CD14-positive monocyte (primary cell): ENCODE measurements at regions not wholly inside any gene's neighbourhood (a gene's known extent, or its start where the extent isn't known, plus 50 kb on each side); places are given as distances from the start of the nearest gene placed in this dataset.
"Not testable (repeated sequence)": the region's sequence is repeated elsewhere in the genome, so short reads cannot be mapped to it uniquely, and the experiment has no call there.

Source experiments
- DNase-seq, 3 donors: peaks; one replicate each; pipeline ENCODE4 v3.0.0-alpha.2; 2011 to 2022
- H2AFZ ChIP-seq: 2 replicates; pipeline ENCODE4 v1.6.0; 2012; ENCODE audit warnings: mild to moderate bottlenecking, low read depth, low read length, inconsistent platforms; ENCODE audit not compliant: insufficient read depth, poor library complexity, severe bottlenecking
- H3K27ac ChIP-seq, 2 donors: 1 replicate in 1 of 2; 2 replicates in 1 of 2; pipeline ENCODE4 v1.5.1; 2012 to 2013; ENCODE audit warnings: low read length in 2 of 2, control low read depth in 1 of 2, inconsistent platforms in 1 of 2, low read depth in 1 of 2, mild to moderate bottlenecking in 1 of 2
- H3K27me3 ChIP-seq, 2 donors: one replicate each; pipeline versions ENCODE4 v1.6.0 to v1.6.1; 2011 to 2013; ENCODE audit warnings: low read length in 2 of 2; ENCODE audit not compliant: control insufficient read depth in 2 of 2, insufficient read depth in 2 of 2
- H3K36me3 ChIP-seq, 2 donors: replicated peaks in 1 of 2; 1 replicate in 1 of 2; 2 replicates in 1 of 2; pipeline versions ENCODE4 v1.5.1 to v1.6.1; 2012 to 2013; ENCODE audit warnings: low read length in 2 of 2, control low read depth in 1 of 2, inconsistent platforms in 1 of 2, mild to moderate bottlenecking in 1 of 2; ENCODE audit not compliant: insufficient read depth in 2 of 2, control insufficient read depth in 1 of 2
- H3K4me1 ChIP-seq, 2 donors: 1 replicate in 1 of 2; 2 replicates in 1 of 2; pipeline versions ENCODE4 v1.5.1 to v1.6.1; 2012 to 2013; ENCODE audit warnings: low read length in 2 of 2, control low read depth in 1 of 2, inconsistent platforms in 1 of 2, mild to moderate bottlenecking in 1 of 2, moderate library complexity in 1 of 2; ENCODE audit not compliant: insufficient read depth in 2 of 2, control insufficient read depth in 1 of 2
- H3K4me2 ChIP-seq: replicated peaks from 2 replicates; pipeline ENCODE3; 2012; ENCODE audit warnings: low read length, moderate library complexity, mild to moderate bottlenecking; ENCODE audit not compliant: poor library complexity, severe bottlenecking; ENCODE audit errors: extremely low read depth
- H3K4me3 ChIP-seq, 3 experiments: fragments of 200-600 bp in 1 of 3; sonication (generic) in 1 of 3; replicated peaks in 1 of 3; 1 replicate in 2 of 3; 2 replicates in 1 of 3; pipeline ENCODE4 v1.5.1; 2011 to 2013; ENCODE audit warnings: low read length in 3 of 3, mild to moderate bottlenecking in 3 of 3, control low read depth in 2 of 3, low read depth in 2 of 3, inconsistent platforms in 1 of 3, moderate library complexity in 1 of 3
- H3K79me2 ChIP-seq: 2 replicates; pipeline ENCODE4 v1.6.0; 2012; ENCODE audit warnings: mild to moderate bottlenecking, control low read depth, inconsistent platforms, low read length, moderate library complexity; ENCODE audit not compliant: insufficient read depth
- H3K9ac ChIP-seq: 2 replicates; pipeline ENCODE4 v1.6.0; 2017; ENCODE audit warnings: low read length, mild to moderate bottlenecking; ENCODE audit not compliant: insufficient read depth, poor library complexity, severe bottlenecking
- H3K9me3 ChIP-seq, 2 donors: replicated peaks in 1 of 2; 1 replicate in 1 of 2; 2 replicates in 1 of 2; pipeline versions ENCODE4 v1.5.1 to v1.6.1; 2012 to 2013; ENCODE audit warnings: low read length in 2 of 2, control low read depth in 1 of 2; ENCODE audit not compliant: control insufficient read depth in 1 of 2, insufficient read depth in 1 of 2
- H4K20me1 ChIP-seq: 2 replicates; pipeline ENCODE4 v1.6.0; 2012; ENCODE audit warnings: mild to moderate bottlenecking, low read length, control low read depth, moderate library complexity; ENCODE audit not compliant: insufficient read depth
- H3K27ac Mint-ChIP-seq, 7 donors: one replicate each; pipeline ENCODE4 v1.8.0; 2020; ENCODE audit warnings: mild to moderate bottlenecking in 7 of 7, mixed read lengths in 7 of 7, moderate library complexity in 6 of 7, inconsistent platforms in 2 of 7
- H3K27me3 Mint-ChIP-seq, 3 donors: one replicate each; pipeline ENCODE4 v1.8.0; 2021 to 2022; ENCODE audit warnings: low read depth in 3 of 3, mild to moderate bottlenecking in 3 of 3, mixed read lengths in 3 of 3, moderate library complexity in 3 of 3, inconsistent platforms in 1 of 3
- H3K36me3 Mint-ChIP-seq, 2 donors: one replicate each; pipeline ENCODE4 v1.8.0; 2020; ENCODE audit warnings: mixed read lengths in 2 of 2, inconsistent platforms in 1 of 2, mild to moderate bottlenecking in 1 of 2
- H3K4me1 Mint-ChIP-seq: one replicate; pipeline ENCODE4 v1.8.0; 2020; ENCODE audit warnings: mild to moderate bottlenecking, mixed read lengths
- H3K4me3 Mint-ChIP-seq, 2 donors: one replicate each; pipeline ENCODE4 v1.8.0; 2020; ENCODE audit warnings: mild to moderate bottlenecking in 2 of 2, mixed read lengths in 2 of 2, moderate library complexity in 1 of 2
- H3K9me3 Mint-ChIP-seq, 7 donors: one replicate each; pipeline ENCODE4 v1.8.0; 2020 to 2022; ENCODE audit warnings: mixed read lengths in 7 of 7, mild to moderate bottlenecking in 6 of 7, moderate library complexity in 6 of 7, inconsistent platforms in 2 of 7
- WGBS: methylation state at CpG from one replicate; pipeline ENCODE4 v1.1.5; 2013; ENCODE audit warnings: missing lambda C conversion rate; ENCODE audit not compliant: insufficient coverage; 5-methylcytosine and 5-hydroxymethylcytosine counted together
- intact Hi-C, 2 donors: fragments of 100-400 bp; cut with micrococcal nuclease; formaldehyde crosslinking; loops; one replicate each; pipeline versions ENCODE4 v1.15.0 to v1.15.1; 2023
- TF ChIP-seq, protein P1 (sequence below): fragments of 200-600 bp; IDR thresholded peaks from one replicate; pipeline ENCODE4 v1.8.0; 2022; ENCODE audit warnings: antibody characterized with exemption, mild to moderate bottlenecking

DNA sequence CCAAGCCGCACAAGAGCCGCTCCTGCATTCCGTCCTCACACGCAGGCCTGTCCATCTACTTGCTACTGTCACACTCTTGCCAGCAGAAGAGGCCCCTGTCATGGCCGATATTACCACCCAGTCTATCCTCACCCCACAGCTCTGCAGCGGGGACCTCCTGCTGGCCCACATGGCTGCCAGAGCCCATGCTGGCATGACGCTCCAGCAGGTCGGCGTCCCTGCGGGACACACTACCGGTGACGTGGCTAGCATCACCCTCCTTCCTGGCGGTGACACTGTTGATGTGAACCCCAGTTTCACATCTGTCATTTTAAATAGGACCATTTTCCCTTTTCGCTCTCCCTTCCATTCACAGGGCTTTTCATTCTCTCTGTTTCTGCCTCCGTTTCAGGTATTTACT, 530.0 kb downstream of the CWH43 start:
- H3K9me3 Mint-ChIP-seq, result peaks cover 34 to 70% (median 61%) of the 10 kb centered on the region in 7 donors
- H3K79me2 ChIP-seq, H3K27me3 Mint-ChIP-seq, H3K4me2 ChIP-seq, H3K36me3 Mint-ChIP-seq, H3K27me3 ChIP-seq, H3K4me3 ChIP-seq, H3K27ac Mint-ChIP-seq, H3K4me3 Mint-ChIP-seq, H3K27ac ChIP-seq, H2AFZ ChIP-seq, DNase-seq, H3K36me3 ChIP-seq, H4K20me1 ChIP-seq, H3K4me1 Mint-ChIP-seq, H3K4me1 ChIP-seq, H3K9ac ChIP-seq, intact Hi-C loops: not testable (repeated sequence)
- H3K9me3 ChIP-seq, result peaks cover 58 to 85% of the 10 kb centered on the region in 2 donors
- 79% methylated on average over 7 of the region's 15 CpGs for WGBS

DNA sequence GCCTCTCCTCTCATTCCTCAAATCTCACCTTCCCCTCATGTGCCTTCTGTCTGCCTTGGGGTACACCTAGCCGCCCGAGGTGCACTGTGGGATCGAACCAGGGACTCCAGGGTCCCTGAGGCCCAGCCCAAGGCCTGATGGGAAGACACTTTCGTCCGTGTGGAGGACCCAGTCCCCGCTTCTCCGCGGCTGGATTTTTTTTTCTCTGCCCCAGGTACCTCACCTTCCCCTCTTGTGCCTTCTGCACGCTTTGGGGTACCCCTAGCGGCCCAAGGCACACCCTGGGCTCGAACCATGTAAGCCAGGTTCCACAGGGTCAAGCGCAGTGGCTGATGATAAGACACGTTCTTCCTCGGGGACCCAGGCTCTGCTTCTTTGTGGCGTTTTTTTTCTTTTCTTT, 530.7 kb downstream of the CWH43 start:
- H3K9me3 ChIP-seq, result peaks cover 51 to 78% of the 10 kb centered on the region in 2 donors
- no peaks in the 10 kb centered on the region for H3K27me3 ChIP-seq
- Mint-ChIP-seq H3K27me3 (peaks cover 0 to 2% (median 1%) of the 10 kb centered on the region in 3 donors), H3K4me3 (no peak overlapping the region), H3K27ac (no peak overlapping the region), H3K4me1 (no peaks in the 10 kb centered on the region), H3K9me3 (peaks cover 30 to 63% (median 55%) of the 10 kb centered on the region in 7 donors), H3K36me3 (no peaks in the 10 kb centered on the region)
- H2AFZ ChIP-seq, result no peak overlapping the region
- H3K79me2 ChIP-seq, result no peaks in the 10 kb centered on the region
- no peak for DNase-seq
- H3K27ac ChIP-seq, result no peak overlapping the region
- H3K4me2 ChIP-seq, result no peak overlapping the region
- no peak overlapping the region for H3K4me3 ChIP-seq
- no peaks in the 10 kb centered on the region for H4K20me1 ChIP-seq
- no peaks in the 10 kb centered on the region for H3K36me3 ChIP-seq
- TF ChIP-seq, protein P1, sequence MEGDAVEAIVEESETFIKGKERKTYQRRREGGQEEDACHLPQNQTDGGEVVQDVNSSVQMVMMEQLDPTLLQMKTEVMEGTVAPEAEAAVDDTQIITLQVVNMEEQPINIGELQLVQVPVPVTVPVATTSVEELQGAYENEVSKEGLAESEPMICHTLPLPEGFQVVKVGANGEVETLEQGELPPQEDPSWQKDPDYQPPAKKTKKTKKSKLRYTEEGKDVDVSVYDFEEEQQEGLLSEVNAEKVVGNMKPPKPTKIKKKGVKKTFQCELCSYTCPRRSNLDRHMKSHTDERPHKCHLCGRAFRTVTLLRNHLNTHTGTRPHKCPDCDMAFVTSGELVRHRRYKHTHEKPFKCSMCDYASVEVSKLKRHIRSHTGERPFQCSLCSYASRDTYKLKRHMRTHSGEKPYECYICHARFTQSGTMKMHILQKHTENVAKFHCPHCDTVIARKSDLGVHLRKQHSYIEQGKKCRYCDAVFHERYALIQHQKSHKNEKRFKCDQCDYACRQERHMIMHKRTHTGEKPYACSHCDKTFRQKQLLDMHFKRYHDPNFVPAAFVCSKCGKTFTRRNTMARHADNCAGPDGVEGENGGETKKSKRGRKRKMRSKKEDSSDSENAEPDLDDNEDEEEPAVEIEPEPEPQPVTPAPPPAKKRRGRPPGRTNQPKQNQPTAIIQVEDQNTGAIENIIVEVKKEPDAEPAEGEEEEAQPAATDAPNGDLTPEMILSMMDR, result no peak
- no peaks in the 10 kb centered on the region for H3K4me1 ChIP-seq
- 59% methylated on average over 12 of the region's 15 CpGs for WGBS
- intact Hi-C loops, result no loop called here
- H3K9ac ChIP-seq, result no peak overlapping the region

DNA sequence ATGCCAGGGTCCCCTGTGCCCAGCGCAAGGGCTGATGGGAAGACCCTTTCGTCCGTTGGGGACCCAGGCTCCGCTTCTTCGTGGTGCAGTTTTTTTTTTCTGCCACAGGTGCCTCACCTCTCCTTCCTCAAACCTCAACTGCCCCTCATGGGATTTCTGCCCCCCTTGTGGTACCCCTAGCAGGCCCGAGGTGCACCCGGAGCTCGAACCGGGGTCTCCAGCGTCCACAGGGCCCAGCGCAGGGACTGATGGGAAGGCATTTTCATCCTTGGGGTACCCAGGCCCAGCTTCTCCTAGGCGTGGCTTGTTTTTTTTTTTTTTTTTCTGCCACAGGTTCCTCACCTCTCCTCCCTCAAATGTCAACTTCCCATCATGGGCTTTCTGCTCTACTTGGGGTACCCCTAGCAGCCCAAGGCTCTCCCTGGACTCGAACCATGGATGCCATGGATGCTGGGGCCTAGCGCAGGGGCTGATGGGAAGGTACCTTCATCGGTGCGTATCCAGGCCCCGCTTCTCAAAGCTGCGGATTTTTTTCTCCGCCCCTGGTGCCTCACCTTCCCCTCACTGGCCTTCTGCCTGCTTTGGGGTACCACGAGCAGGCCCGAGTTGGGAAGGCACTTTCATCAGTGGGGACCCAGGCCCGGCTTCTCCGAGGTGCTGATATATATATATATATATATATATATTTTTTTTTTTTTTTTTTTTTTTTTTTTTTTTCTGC, 531.6 kb downstream of the CWH43 start:
- 74% methylated on average over 6 of the region's 23 CpGs for WGBS
- H3K27ac Mint-ChIP-seq, DNase-seq, intact Hi-C loops, H2AFZ ChIP-seq, H3K4me1 Mint-ChIP-seq, H3K4me3 Mint-ChIP-seq, H3K4me2 ChIP-seq, H3K9ac ChIP-seq, H3K36me3 Mint-ChIP-seq, H3K4me3 ChIP-seq, H3K27me3 Mint-ChIP-seq, H3K27me3 ChIP-seq, H3K27ac ChIP-seq, H3K4me1 ChIP-seq, H3K79me2 ChIP-seq, H4K20me1 ChIP-seq, H3K36me3 ChIP-seq: not testable (repeated sequence)
- H3K9me3 ChIP-seq, result peaks cover 42 to 70% of the 10 kb centered on the region in 2 donors
- peaks cover 24 to 55% (median 47%) of the 10 kb centered on the region in 7 donors for H3K9me3 Mint-ChIP-seq
